HCT116 (cell line): ENCODE measurements at regions not wholly inside any gene's neighbourhood (a gene's known extent, or its start where the extent isn't known, plus 50 kb on each side); places are given as distances from the start of the nearest gene placed in this dataset.

ENCODE experiments used
- ATAC-seq: fragments of 200-7000 bp; cut with Tn5 transposase; 2 replicates; pipeline ENCODE4 v1.9.1; 2020; ENCODE audit warnings: mild to moderate bottlenecking, moderate library complexity
- BruUV-seq: library from RNA; stranded (reverse); fragments of 400-500 nt; replicated peaks from 2 replicates; lab custom pipeline; 2021; lab: Mats Ljungman, UMichigan
- CTCF ChIA-PET: fragments of 300-600 bp; sonication (Branson Sonifier 250); formaldehyde crosslinking; loops from one replicate; lab custom pipeline; 2021; ENCODE audit warnings: antibody characterized with exemption; lab: Charles Lee
- POLR2A ChIA-PET: fragments of 300-600, 350-600 bp; sonication (Branson Sonifier 250); formaldehyde crosslinking; loops from one replicate; lab custom pipeline; 2021; ENCODE audit warnings: antibody characterized with exemption; lab: Charles Lee
- RAD21 ChIA-PET, 2 experiments: fragments of 300-600 bp; sonication (Branson Sonifier 250); formaldehyde crosslinking; loops; one replicate each; lab custom pipeline; 2023; ENCODE audit warnings: low total read pairs in 2 of 2; ENCODE audit not compliant: uncharacterized antibody in 2 of 2, unreplicated experiment in 2 of 2, low non-redundant PET in 1 of 2; lab: Charles Lee
- DNase-seq: peaks from one replicate; pipeline ENCODE4 v3.0.0-alpha.2; 2010; ENCODE audit warnings: low read depth, low spot score
- H2AFZ ChIP-seq: fragments of 200-600 bp; shearing (Covaris generic), sonication (generic); 2 replicates; pipeline ENCODE4 v1.6.1; 2017; ENCODE audit warnings: low read depth, mixed run types, mixed read lengths, antibody characterized with exemption, low read length; ENCODE audit not compliant: poor library complexity, severe bottlenecking
- H3K27ac ChIP-seq: 2 replicates; pipeline ENCODE4 v1.5.1; 2012; ENCODE audit warnings: low read depth, low read length
- H3K27me3 ChIP-seq: fragments of 200-600 bp; sonication (generic); 2 replicates; pipeline ENCODE4 v1.6.1; 2016; ENCODE audit warnings: mixed run types, low read length, mixed read lengths; ENCODE audit not compliant: insufficient read depth
- H3K36me3 ChIP-seq, 2 experiments: fragments of 200-500 bp in 1 of 2; fragments of 200-600 bp in 1 of 2; sonication (Bioruptor generic) in 1 of 2; sonication (generic) in 1 of 2; 2 replicates each; pipeline versions ENCODE4 v1.5.1 to v1.6.1; 2014 to 2016; ENCODE audit warnings: low read length in 2 of 2, inconsistent platforms in 1 of 2, mixed read lengths in 1 of 2, mixed run types in 1 of 2; ENCODE audit not compliant: insufficient read depth in 2 of 2, control insufficient read depth in 1 of 2
- H3K4me1 ChIP-seq, 2 experiments: fragments of 200-600 bp in 1 of 2; sonication (generic) in 1 of 2; 2 replicates each; pipeline versions ENCODE4 v1.5.1 to v1.6.1; 2012 to 2017; ENCODE audit warnings: low read length in 2 of 2, inconsistent platforms in 1 of 2, mild to moderate bottlenecking in 1 of 2, mixed read lengths in 1 of 2, mixed run types in 1 of 2, moderate library complexity in 1 of 2; ENCODE audit not compliant: insufficient read depth in 2 of 2, control insufficient read depth in 1 of 2
- H3K4me2 ChIP-seq: fragments of 200-600 bp; sonication (generic); 2 replicates; pipeline ENCODE4 v1.6.1; 2017; ENCODE audit warnings: mixed run types, low read length, mixed read lengths
- H3K4me3 ChIP-seq, 2 experiments: fragments of 200-600 bp in 1 of 2; sonication (generic) in 1 of 2; replicated peaks in 1 of 2; 2 replicates each; pipeline ENCODE4 v1.5.1; 2011 to 2016; ENCODE audit warnings: low read length in 2 of 2, control low read depth in 1 of 2, low read depth in 1 of 2, mild to moderate bottlenecking in 1 of 2, mixed read lengths in 1 of 2, mixed run types in 1 of 2
- H3K79me2 ChIP-seq: fragments of 200-600 bp; sonication (generic); 2 replicates; pipeline ENCODE4 v1.6.1; 2017; ENCODE audit warnings: mild to moderate bottlenecking, mixed run types, low read length, moderate library complexity, mixed read lengths; ENCODE audit not compliant: insufficient read depth
- H3K9ac ChIP-seq: fragments of 200-600 bp; sonication (generic); 2 replicates; pipeline ENCODE4 v1.6.1; 2016; ENCODE audit warnings: low read length, mixed read lengths
- H3K9me2 ChIP-seq: fragments of 200-600 bp; sonication (generic), shearing (Covaris generic); 2 replicates; pipeline ENCODE4 v1.6.1; 2017; ENCODE audit warnings: mixed run types, mild to moderate bottlenecking, moderate library complexity; ENCODE audit not compliant: insufficient read depth
- H3K9me3 ChIP-seq, 2 experiments: fragments of 200-500 bp in 1 of 2; fragments of 200-600 bp in 1 of 2; sonication (Bioruptor generic) in 1 of 2; sonication (generic) in 1 of 2; 2 replicates each; pipeline ENCODE4 v1.6.1; 2014 to 2017; ENCODE audit warnings: low read length in 2 of 2, mixed read lengths in 2 of 2, inconsistent platforms in 1 of 2, low read depth in 1 of 2, mild to moderate bottlenecking in 1 of 2, mixed run types in 1 of 2, moderate library complexity in 1 of 2; ENCODE audit not compliant: control insufficient read depth in 1 of 2, insufficient read depth in 1 of 2
- H4K20me1 ChIP-seq: fragments of 200-600 bp; sonication (generic), shearing (Covaris generic); 2 replicates; pipeline ENCODE4 v1.6.1; 2017; ENCODE audit warnings: mixed run types, mild to moderate bottlenecking, moderate library complexity; ENCODE audit not compliant: insufficient read depth
- CBX3 ChIP-seq: IDR thresholded peaks from 2 replicates; pipeline ENCODE4 v1.6.1; 2012; ENCODE audit warnings: low read depth
- CEBPB ChIP-seq: IDR thresholded peaks from 2 replicates; pipeline ENCODE4 v1.6.1; 2012; ENCODE audit warnings: low read depth
- ELF1 ChIP-seq: IDR thresholded peaks from 2 replicates; pipeline ENCODE4 v1.6.1; 2012; ENCODE audit warnings: low read depth, borderline replicate concordance
- EZH2 ChIP-seq: fragments of 200-600 bp; sonication (generic); IDR thresholded peaks from 2 replicates; pipeline ENCODE4 v1.6.1; 2017; ENCODE audit warnings: antibody characterized with exemption, mixed run types
- EZH2phosphoT487 ChIP-seq: fragments of 200-600 bp; IDR thresholded peaks from 2 replicates; pipeline ENCODE4 v1.6.1; 2018; ENCODE audit warnings: antibody characterized with exemption, borderline replicate concordance
- FOSL1 ChIP-seq: IDR thresholded peaks from 2 replicates; pipeline ENCODE4 v1.6.1; 2012; ENCODE audit warnings: low read depth
- POLR2A ChIP-seq: IDR thresholded peaks from 2 replicates; pipeline ENCODE4 v1.7.0; 2011; ENCODE audit warnings: borderline replicate concordance; ENCODE audit not compliant: insufficient read depth, insufficient read length; ENCODE audit errors: extremely low read depth
- RAD21 ChIP-seq: IDR thresholded peaks from 2 replicates; pipeline ENCODE4 v1.6.1; 2012; ENCODE audit warnings: low read depth, mild to moderate bottlenecking
- REST ChIP-seq: IDR thresholded peaks from 2 replicates; pipeline ENCODE4 v1.6.1; 2012; ENCODE audit warnings: low read depth
- SIN3A ChIP-seq: IDR thresholded peaks from 2 replicates; pipeline ENCODE4 v1.6.1; 2012; ENCODE audit warnings: low read depth
- SP1 ChIP-seq: IDR thresholded peaks from 2 replicates; pipeline ENCODE4 v1.6.1; 2012; ENCODE audit warnings: low read depth
- TCF7L2 ChIP-seq: IDR thresholded peaks from 2 replicates; pipeline ENCODE4 v1.7.0; 2011; ENCODE audit warnings: borderline replicate concordance, inconsistent platforms; ENCODE audit not compliant: insufficient read depth, insufficient read length; ENCODE audit errors: extremely low read depth
- ZFX ChIP-seq: fragments of 450-650 bp; IDR thresholded peaks from 2 replicates; pipeline ENCODE4 v1.6.1; 2017
- ZNF274 ChIP-seq: fragments of 200-500 bp; sonication (Bioruptor generic); IDR thresholded peaks from 2 replicates; pipeline ENCODE4 v1.6.1; 2014; ENCODE audit warnings: mild to moderate bottlenecking, low read depth, low read length, inconsistent platforms
- intact Hi-C: fragments of 100-400 bp; cut with micrococcal nuclease; formaldehyde crosslinking; loops from 2 replicates; pipeline ENCODE4 v1.10.0; 2022
- TF ChIP-seq, protein P1 (sequence below): IDR thresholded peaks from 2 replicates; pipeline ENCODE4 v1.6.1; 2011; ENCODE audit warnings: mild to moderate bottlenecking, low read length, moderate library complexity; ENCODE audit not compliant: insufficient replicate concordance; ENCODE audit errors: extremely low read depth
- TF ChIP-seq, protein P2 (sequence below), 3 experiments: fragments of 200-600 bp in 1 of 3; sonication (generic) in 1 of 3; IDR thresholded peaks in 2 of 3; conservative IDR thresholded peaks in 1 of 3; 2 replicates each; pipeline ENCODE4 v1.5.1; 2012 to 2017; ENCODE audit warnings: low read depth in 2 of 3, low read length in 2 of 3, antibody characterized with exemption in 1 of 3, borderline replicate concordance in 1 of 3, control low read depth in 1 of 3, mild to moderate bottlenecking in 1 of 3, mixed read lengths in 1 of 3, mixed run types in 1 of 3, moderate library complexity in 1 of 3; ENCODE audit not compliant: insufficient read depth in 1 of 3

GRCh38 chr14:97946240-97946639 lies 1149.1 kb downstream of the VRK1 start (continued):
- TF ChIP-seq, protein P1, sequence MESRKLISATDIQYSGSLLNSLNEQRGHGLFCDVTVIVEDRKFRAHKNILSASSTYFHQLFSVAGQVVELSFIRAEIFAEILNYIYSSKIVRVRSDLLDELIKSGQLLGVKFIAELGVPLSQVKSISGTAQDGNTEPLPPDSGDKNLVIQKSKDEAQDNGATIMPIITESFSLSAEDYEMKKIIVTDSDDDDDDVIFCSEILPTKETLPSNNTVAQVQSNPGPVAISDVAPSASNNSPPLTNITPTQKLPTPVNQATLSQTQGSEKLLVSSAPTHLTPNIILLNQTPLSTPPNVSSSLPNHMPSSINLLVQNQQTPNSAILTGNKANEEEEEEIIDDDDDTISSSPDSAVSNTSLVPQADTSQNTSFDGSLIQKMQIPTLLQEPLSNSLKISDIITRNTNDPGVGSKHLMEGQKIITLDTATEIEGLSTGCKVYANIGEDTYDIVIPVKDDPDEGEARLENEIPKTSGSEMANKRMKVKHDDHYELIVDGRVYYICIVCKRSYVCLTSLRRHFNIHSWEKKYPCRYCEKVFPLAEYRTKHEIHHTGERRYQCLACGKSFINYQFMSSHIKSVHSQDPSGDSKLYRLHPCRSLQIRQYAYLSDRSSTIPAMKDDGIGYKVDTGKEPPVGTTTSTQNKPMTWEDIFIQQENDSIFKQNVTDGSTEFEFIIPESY: no peak
- TF ChIP-seq, protein P2, sequence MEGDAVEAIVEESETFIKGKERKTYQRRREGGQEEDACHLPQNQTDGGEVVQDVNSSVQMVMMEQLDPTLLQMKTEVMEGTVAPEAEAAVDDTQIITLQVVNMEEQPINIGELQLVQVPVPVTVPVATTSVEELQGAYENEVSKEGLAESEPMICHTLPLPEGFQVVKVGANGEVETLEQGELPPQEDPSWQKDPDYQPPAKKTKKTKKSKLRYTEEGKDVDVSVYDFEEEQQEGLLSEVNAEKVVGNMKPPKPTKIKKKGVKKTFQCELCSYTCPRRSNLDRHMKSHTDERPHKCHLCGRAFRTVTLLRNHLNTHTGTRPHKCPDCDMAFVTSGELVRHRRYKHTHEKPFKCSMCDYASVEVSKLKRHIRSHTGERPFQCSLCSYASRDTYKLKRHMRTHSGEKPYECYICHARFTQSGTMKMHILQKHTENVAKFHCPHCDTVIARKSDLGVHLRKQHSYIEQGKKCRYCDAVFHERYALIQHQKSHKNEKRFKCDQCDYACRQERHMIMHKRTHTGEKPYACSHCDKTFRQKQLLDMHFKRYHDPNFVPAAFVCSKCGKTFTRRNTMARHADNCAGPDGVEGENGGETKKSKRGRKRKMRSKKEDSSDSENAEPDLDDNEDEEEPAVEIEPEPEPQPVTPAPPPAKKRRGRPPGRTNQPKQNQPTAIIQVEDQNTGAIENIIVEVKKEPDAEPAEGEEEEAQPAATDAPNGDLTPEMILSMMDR (IDR thresholded peaks at IDR 0.05 in 2 of 3, conservative IDR thresholded peaks at IDR 0.05 in 1 of 3; ENCODE audit: borderline replicate concordance in 1 of 3, insufficient read depth in 1 of 3, low read depth in 2 of 3, low read length in 2 of 3): no peak
- no peak for TF ChIP-seq RAD21
- TF ChIP-seq, all 23 proteins: peak for 0

- no TSS peak for BruUV-seq
- POLR2A ChIA-PET: no interaction called here
- TF ChIP-seq EZH2 (no peak), TCF7L2 (no peak), FOSL1 (no peak), EZH2phosphoT487 (no peak), POLR2A (no peak), ZFX (no peak), SIN3A (no peak), REST (no peak), CBX3 (no peak), ZNF274 (no peak), RAD21 (no peak), CEBPB (no peak), SP1 (no peak), ELF1 (no peak)
- TF ChIP-seq, protein P1: no peak
These were observed 1149.5 kb downstream of the VRK1 start for GRCh38 chr14:97946641-97947040.

More at GRCh38 chr14:97946641-97947040, 1149.5 kb downstream of the VRK1 start:
- Histone ChIP-seq H3K4me3 (no peak overlapping the region), H3K9me2 (no peaks in the 10 kb centered on the region), H4K20me1 (no peaks in the 10 kb centered on the region), H2AFZ (no peak overlapping the region), H3K9ac (no peak overlapping the region), H3K9me3 (peaks cover 0 to 4% of the 10 kb centered on the region in 2 experiments; a peak in 1 of 4 replicates), H3K79me2 (no peaks in the 10 kb centered on the region), H3K27me3 (no peaks in the 10 kb centered on the region), H3K36me3 (no peaks in the 10 kb centered on the region), H3K4me2 (no peak overlapping the region), H3K4me1 (no peaks in the 10 kb centered on the region), H3K27ac (no peak overlapping the region)
- CTCF ChIA-PET: no interaction called here
- no peak for ATAC-seq
- DNase-seq: no peak
- RAD21 ChIA-PET: no interaction called here
- intact Hi-C loops: no loop called here
